H9 (cell line): ENCODE measurements at regions not wholly inside any gene's neighbourhood (a gene's known extent, or its start where the extent isn't known, plus 50 kb on each side); places are given as distances from the start of the nearest gene placed in this dataset.

Experiments
- DNase-seq: peaks from one replicate; pipeline ENCODE4 v3.0.0-alpha.2; 2017
- H2AFZ ChIP-seq: one replicate; pipeline ENCODE4 v1.6.1; 2013; ENCODE audit warnings: mild to moderate bottlenecking, low read length, control low read depth, moderate library complexity
- H2AK5ac ChIP-seq: 2 replicates; pipeline ENCODE4 v1.6.1; 2013; ENCODE audit warnings: low read length, control low read depth, mixed read lengths; ENCODE audit not compliant: insufficient read length
- H2BK120ac ChIP-seq: one replicate; pipeline ENCODE4 v1.6.1; 2013; ENCODE audit warnings: low read depth, mild to moderate bottlenecking, low read length, control low read depth, inconsistent platforms; ENCODE audit not compliant: poor library complexity, severe bottlenecking
- H2BK12ac ChIP-seq: 2 replicates; pipeline ENCODE4 v1.6.1; 2013; ENCODE audit warnings: low read length, control low read depth, mixed read lengths, low read depth; ENCODE audit not compliant: insufficient read length
- H2BK15ac ChIP-seq: 2 replicates; pipeline ENCODE4 v1.6.1; 2013; ENCODE audit warnings: low read depth, low read length, control low read depth
- H2BK20ac ChIP-seq: one replicate; pipeline ENCODE4 v1.6.1; 2013; ENCODE audit warnings: low read depth, mild to moderate bottlenecking, low read length, control low read depth, inconsistent platforms; ENCODE audit not compliant: poor library complexity, severe bottlenecking
- H2BK5ac ChIP-seq: 2 replicates; pipeline ENCODE4 v1.6.1; 2013; ENCODE audit warnings: low read length, control low read depth, mixed read lengths; ENCODE audit not compliant: insufficient read length
- H3K14ac ChIP-seq: 2 replicates; pipeline ENCODE4 v1.6.1; 2013; ENCODE audit warnings: low read length, control low read depth; ENCODE audit not compliant: insufficient read depth
- H3K18ac ChIP-seq: 2 replicates; pipeline ENCODE4 v1.6.1; 2013; ENCODE audit warnings: low read depth, mild to moderate bottlenecking, mixed read lengths, low read length, control low read depth; ENCODE audit not compliant: insufficient read length
- H3K23ac ChIP-seq: 2 replicates; pipeline ENCODE4 v1.6.1; 2013; ENCODE audit warnings: low read length, control low read depth, mixed read lengths, low read depth; ENCODE audit not compliant: insufficient read length
- H3K23me2 ChIP-seq: 2 replicates; pipeline ENCODE4 v1.6.1; 2013; ENCODE audit warnings: low read depth, mild to moderate bottlenecking, mixed read lengths, low read length, control low read depth; ENCODE audit not compliant: insufficient read length, poor library complexity, severe bottlenecking
- H3K27ac ChIP-seq: 2 replicates; pipeline ENCODE4 v1.5.1; 2013; ENCODE audit warnings: low read length, control low read depth, mixed read lengths, low read depth; ENCODE audit not compliant: insufficient read length
- H3K27me3 ChIP-seq: 2 replicates; pipeline ENCODE4 v1.6.1; 2013; ENCODE audit warnings: low read length, control low read depth, inconsistent platforms; ENCODE audit not compliant: insufficient read depth
- H3K4ac ChIP-seq: 2 replicates; pipeline ENCODE4 v1.6.1; 2013; ENCODE audit warnings: low read depth, mild to moderate bottlenecking, control low read depth, inconsistent platforms, low read length, moderate library complexity
- H3K4me1 ChIP-seq: 2 replicates; pipeline ENCODE4 v1.6.1; 2013; ENCODE audit warnings: low read length, control low read depth, inconsistent platforms; ENCODE audit not compliant: insufficient read depth
- H3K4me2 ChIP-seq: 2 replicates; pipeline ENCODE4 v1.6.1; 2013; ENCODE audit warnings: low read length, control low read depth, mixed read lengths; ENCODE audit not compliant: insufficient read length, insufficient read depth
- H3K56ac ChIP-seq: 2 replicates; pipeline ENCODE4 v1.6.1; 2013; ENCODE audit warnings: low read depth, mild to moderate bottlenecking, mixed read lengths, low read length, control low read depth; ENCODE audit not compliant: insufficient read length
- H3K79me1 ChIP-seq: 2 replicates; pipeline ENCODE4 v1.6.1; 2013; ENCODE audit warnings: low read depth, mild to moderate bottlenecking, moderate library complexity, low read length, control low read depth, inconsistent platforms; ENCODE audit not compliant: insufficient read depth, poor library complexity, severe bottlenecking
- H3K79me2 ChIP-seq: 2 replicates; pipeline ENCODE4 v1.6.1; 2013; ENCODE audit warnings: low read length, control low read depth, inconsistent platforms; ENCODE audit not compliant: insufficient read depth
- H3K9ac ChIP-seq: 2 replicates; pipeline ENCODE4 v1.6.1; 2013; ENCODE audit warnings: low read length, control low read depth, mixed read lengths; ENCODE audit not compliant: insufficient read length; ENCODE audit errors: extremely low read depth
- H3K9me3 ChIP-seq: one replicate; pipeline ENCODE4 v1.6.1; 2013; ENCODE audit warnings: low read depth, low read length, inconsistent platforms; ENCODE audit not compliant: control insufficient read depth
- H3T11ph ChIP-seq: one replicate; pipeline ENCODE4 v1.6.1; 2013; ENCODE audit warnings: mild to moderate bottlenecking, low read length, control low read depth, inconsistent platforms
- H4K20me1 ChIP-seq: one replicate; pipeline ENCODE4 v1.6.1; 2013; ENCODE audit not compliant: control insufficient read depth, insufficient read length, insufficient read depth
- H4K5ac ChIP-seq: 2 replicates; pipeline ENCODE4 v1.6.1; 2013; ENCODE audit warnings: low read depth, mild to moderate bottlenecking, mixed read lengths, low read length, control low read depth; ENCODE audit not compliant: insufficient read length
- H4K8ac ChIP-seq: replicated peaks from 2 replicates; pipeline ENCODE4 v1.6.1; 2013; ENCODE audit warnings: low read length, control low read depth, mixed read lengths, low read depth; ENCODE audit not compliant: insufficient read length
- H4K91ac ChIP-seq: 2 replicates; pipeline ENCODE4 v1.6.1; 2013; ENCODE audit warnings: low read depth, mild to moderate bottlenecking, moderate library complexity, mixed read lengths, low read length, control low read depth; ENCODE audit not compliant: insufficient read length
- H3K27ac Mint-ChIP-seq, 3 experiments: 2 replicates in 2 of 3; 3 replicates in 1 of 3; pipeline ENCODE4 v1.8.0; 2020 to 2021; ENCODE audit warnings: mixed read lengths in 3 of 3, mild to moderate bottlenecking in 1 of 3, moderate library complexity in 1 of 3
- H3K27me3 Mint-ChIP-seq: 2 replicates; pipeline ENCODE4 v1.8.0; 2021; ENCODE audit warnings: low read depth, mild to moderate bottlenecking, moderate library complexity, mixed read lengths
- H3K36me3 Mint-ChIP-seq, 3 experiments: 2 replicates in 2 of 3; 3 replicates in 1 of 3; pipeline ENCODE4 v1.8.0; 2020 to 2021; ENCODE audit warnings: low read depth in 3 of 3, mixed read lengths in 3 of 3; ENCODE audit not compliant: insufficient read depth in 1 of 3
- H3K4me1 Mint-ChIP-seq, 2 experiments: 2 replicates each; pipeline ENCODE4 v1.8.0; 2020; ENCODE audit warnings: mixed read lengths in 2 of 2
- H3K4me3 Mint-ChIP-seq, 2 experiments: 2 replicates in 1 of 2; 3 replicates in 1 of 2; pipeline ENCODE4 v1.8.0; 2020 to 2021; ENCODE audit warnings: mild to moderate bottlenecking in 2 of 2, mixed read lengths in 2 of 2, moderate library complexity in 1 of 2
- H3K9me3 Mint-ChIP-seq, 2 experiments: 2 replicates in 1 of 2; 3 replicates in 1 of 2; pipeline ENCODE4 v1.8.0; 2020; ENCODE audit warnings: mild to moderate bottlenecking in 2 of 2, mixed read lengths in 2 of 2, moderate library complexity in 1 of 2
- CTCF ChIP-seq: fragments of 200-600 bp; sonication (generic); conservative IDR thresholded peaks from 3 replicates; pipeline ENCODE4 v1.8.0; 2021; ENCODE audit warnings: antibody characterized with exemption, mild to moderate bottlenecking
- WGBS: extraction: QIAGEN DNeasy Blood & Tissue Kit; methylation state at CpG from one replicate; pipeline ENCODE4 v1.1.7; 2013; ENCODE audit warnings: missing lambda C conversion rate, low lambda C conversion rate, mixed read lengths; ENCODE audit not compliant: insufficient read length; ENCODE audit errors: extremely low coverage; 5-methylcytosine and 5-hydroxymethylcytosine counted together

GRCh38 chrX:109952985-109953905, 49.7 kb upstream of the TMEM164 start:
- H3K27me3 Mint-ChIP-seq: peaks cover 2% of the 10 kb centered on the region; the same call in 1 of the 2 replicates
- H3K79me1 ChIP-seq: no peaks in the 10 kb centered on the region
- H2BK15ac ChIP-seq: no peak overlapping the region
- no peak overlapping the region for H3K23ac ChIP-seq
- no peak overlapping the region for H2BK5ac ChIP-seq
- no peak overlapping the region for H3K4me2 ChIP-seq
- H3K23me2 ChIP-seq: no peaks in the 10 kb centered on the region
- no peak overlapping the region for H2AFZ ChIP-seq
- no peak overlapping the region for H4K5ac ChIP-seq
- DNase-seq: no peak
- no CpG with 5 or more reads among the region's 4 CpGs for WGBS
- H3K56ac ChIP-seq: no peak overlapping the region
- H3K36me3 Mint-ChIP-seq: no peaks in the 10 kb centered on the region
- no peak overlapping the region for H3K4ac ChIP-seq
- no peaks in the 10 kb centered on the region for H3K9me3 ChIP-seq
- H2BK12ac ChIP-seq: no peak overlapping the region
- H2BK20ac ChIP-seq: no peak overlapping the region
- H2BK120ac ChIP-seq: no peak overlapping the region
- H3K4me3 Mint-ChIP-seq: no peak overlapping the region
- no peak overlapping the region for H3K18ac ChIP-seq
- no peaks in the 10 kb centered on the region for H3K79me2 ChIP-seq
- H3K9me3 Mint-ChIP-seq: no peaks in the 10 kb centered on the region
- no peak overlapping the region for H4K8ac ChIP-seq
- no peaks in the 10 kb centered on the region for H3K27me3 ChIP-seq
- H2AK5ac ChIP-seq: no peak overlapping the region
- no peaks in the 10 kb centered on the region; the same call in 1 of the 2 replicates for H3K4me1 ChIP-seq
- no peak overlapping the region for H3K27ac Mint-ChIP-seq
- peaks cover 3 to 13% of the 10 kb centered on the region in 2 experiments; a peak in 3 of 4 replicates for H3K4me1 Mint-ChIP-seq
- H3K9ac ChIP-seq: no peak overlapping the region
- no peak overlapping the region for H4K91ac ChIP-seq
- H4K20me1 ChIP-seq: no peaks in the 10 kb centered on the region
- no peak overlapping the region for H3K14ac ChIP-seq
- no peak for TF ChIP-seq CTCF
- H3K27ac ChIP-seq: no peak overlapping the region
- no peak overlapping the region for H3T11ph ChIP-seq
